Stimulated activated CD4-positive, alpha-beta T cell treated with anti-CD3 and anti-CD28 coated beads, Interleukin-1b, Interleukin-23, amount 100 ng/mL, for 4 hours (primary cell): ENCODE measurements at regions not wholly inside any gene's neighbourhood (a gene's known extent, or its start where the extent isn't known, plus 50 kb on each side); places are given as distances from the start of the nearest gene placed in this dataset.
"Not testable (repeated sequence)": the region's sequence is repeated elsewhere in the genome, so short reads cannot be mapped to it uniquely, and the experiment has no call there.

ENCODE experiments used
- DNase-seq, 2 donors: peaks; one replicate each; pipeline ENCODE4 v3.0.0-alpha.2; 2020; ENCODE audit warnings: low read depth in 2 of 2

GRCh38 chr9:126170286-126170823 lies 156.3 kb upstream of the MVB12B start:
- DNase-seq = no peak

- no peak for DNase-seq
Observed at GRCh38 chr9:126171641-126172040, 155.0 kb upstream of the MVB12B start.

- no peak for DNase-seq
Observed at GRCh38 chr9:126173401-126173800, 153.2 kb upstream of the MVB12B start.

GRCh38 chr9:126173929-126174328 lies 152.7 kb upstream of the MVB12B start:
- DNase-seq = no peak

- DNase-seq = no peak
Observed at GRCh38 chr9:126183266-126183665, 143.4 kb upstream of the MVB12B start.

- not testable (repeated sequence) for DNase-seq
Observed at GRCh38 chr9:126190994-126191393, 135.6 kb upstream of the MVB12B start.

- no peak for DNase-seq
Observed at GRCh38 chr9:126198854-126199253, 127.8 kb upstream of the MVB12B start.

GRCh38 chr9:126203313-126203712 lies 123.3 kb upstream of the MVB12B start:
- no peak for DNase-seq

- no peak for DNase-seq
Observed at GRCh38 chr9:126204197-126204596, 122.4 kb upstream of the MVB12B start.

GRCh38 chr9:126204708-126205225 lies 121.9 kb upstream of the MVB12B start:
- no peak for DNase-seq

- no peak for DNase-seq
Observed at GRCh38 chr9:126205265-126205664, 121.4 kb upstream of the MVB12B start.

GRCh38 chr9:126205845-126206498 lies 120.7 kb upstream of the MVB12B start:
- no peak for DNase-seq

- DNase-seq = no peak
Observed at GRCh38 chr9:126207256-126207655, 119.4 kb upstream of the MVB12B start.

GRCh38 chr9:126208216-126208758 lies 118.3 kb upstream of the MVB12B start:
- no peak for DNase-seq

- DNase-seq = no peak
Observed at GRCh38 chr9:126211441-126212074, 115.1 kb upstream of the MVB12B start.

- DNase-seq = no peak
Observed at GRCh38 chr9:126215486-126215885, 111.1 kb upstream of the MVB12B start.

GRCh38 chr9:126216826-126217225 lies 109.8 kb upstream of the MVB12B start:
- DNase-seq = no peak

GRCh38 chr9:126217250-126217653 lies 109.4 kb upstream of the MVB12B start:
- DNase-seq = no peak

GRCh38 chr9:126217797-126218196 lies 108.8 kb upstream of the MVB12B start:
- DNase-seq = no peak

GRCh38 chr9:126218359-126219125 lies 108.1 kb upstream of the MVB12B start:
- DNase-seq = no peak

GRCh38 chr9:126219166-126219565 lies 107.5 kb upstream of the MVB12B start:
- no peak for DNase-seq

GRCh38 chr9:126219648-126220063 lies 107.0 kb upstream of the MVB12B start:
- no peak for DNase-seq
